ENCODE measurements at regions not wholly inside any gene's neighbourhood (a gene's known extent, or its start where the extent isn't known, plus 50 kb on each side); places are given as distances from the start of the nearest gene placed in this dataset.

GRCh38 chr7:12765431-12766100 is 78.1 kb downstream of the ARL4A start:
- TF ChIP-seq SIN3A (IDR thresholded peaks at IDR 0.05; ENCODE audit: borderline replicate concordance, insufficient read depth, low read length): no peak
- TF ChIP-seq FOXP2 (optimal IDR thresholded peaks at IDR 0.05; ENCODE audit: borderline replicate concordance, extremely low read depth, extremely low read length, insufficient read depth): no peak
- TF ChIP-seq TAF1 (IDR thresholded peaks at IDR 0.05; ENCODE audit: borderline replicate concordance, insufficient read depth, low read length): no peak
- no peak for TF ChIP-seq POLR2AphosphoS5 (IDR thresholded peaks at IDR 0.05; ENCODE audit: low read depth, low read length)
- TF ChIP-seq REST (IDR thresholded peaks at IDR 0.05; ENCODE audit: insufficient read depth in 1 of 2, low read depth in 2 of 2, low read length in 2 of 2): no peak

- no peak for TF ChIP-seq REST (IDR thresholded peaks at IDR 0.05; ENCODE audit: insufficient read depth in 1 of 2, low read depth in 2 of 2, low read length in 2 of 2)
- TF ChIP-seq TAF1 (IDR thresholded peaks at IDR 0.05; ENCODE audit: borderline replicate concordance, insufficient read depth, low read length): no peak
- no peak for TF ChIP-seq SIN3A (IDR thresholded peaks at IDR 0.05; ENCODE audit: borderline replicate concordance, insufficient read depth, low read length)
- TF ChIP-seq POLR2AphosphoS5 (IDR thresholded peaks at IDR 0.05; ENCODE audit: low read depth, low read length): no peak
- no peak for TF ChIP-seq FOXP2 (optimal IDR thresholded peaks at IDR 0.05; ENCODE audit: borderline replicate concordance, extremely low read depth, extremely low read length, insufficient read depth)
These were observed 79.0 kb downstream of the ARL4A start for GRCh38 chr7:12766416-12766815.

DNA sequence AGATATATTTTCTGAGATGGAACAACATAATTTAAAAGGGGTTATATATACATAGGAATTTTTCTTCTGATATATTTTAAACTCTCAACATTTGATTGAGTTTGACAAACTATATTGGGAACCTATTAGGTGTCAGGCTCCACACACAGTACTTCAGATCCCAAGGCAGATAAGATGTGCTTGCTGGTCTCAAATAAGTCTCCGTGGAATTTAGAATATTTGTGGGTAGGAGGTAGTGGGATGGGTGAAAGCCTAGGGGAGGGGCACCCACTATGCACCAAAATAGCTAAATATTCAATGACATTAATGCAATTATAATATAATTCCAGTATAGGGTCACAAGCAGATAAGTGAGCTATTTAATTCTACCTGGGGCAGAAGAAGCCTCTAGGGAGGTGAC is 81.5 kb downstream of the ARL4A start:
- TF ChIP-seq POLR2AphosphoS5 (IDR thresholded peaks at IDR 0.05; ENCODE audit: low read depth, low read length) (no peak), SIN3A (IDR thresholded peaks at IDR 0.05; ENCODE audit: borderline replicate concordance, insufficient read depth, low read length) (no peak), TAF1 (IDR thresholded peaks at IDR 0.05; ENCODE audit: borderline replicate concordance, insufficient read depth, low read length) (no peak), REST (IDR thresholded peaks at IDR 0.05; ENCODE audit: insufficient read depth in 1 of 2, low read depth in 2 of 2, low read length in 2 of 2) (no peak), FOXP2 (optimal IDR thresholded peaks at IDR 0.05; ENCODE audit: borderline replicate concordance, extremely low read depth, extremely low read length, insufficient read depth) (no peak)

- TF ChIP-seq SIN3A (IDR thresholded peaks at IDR 0.05; ENCODE audit: borderline replicate concordance, insufficient read depth, low read length) (no peak), REST (IDR thresholded peaks at IDR 0.05; ENCODE audit: insufficient read depth in 1 of 2, low read depth in 2 of 2, low read length in 2 of 2) (no peak), FOXP2 (optimal IDR thresholded peaks at IDR 0.05; ENCODE audit: borderline replicate concordance, extremely low read depth, extremely low read length, insufficient read depth) (no peak), POLR2AphosphoS5 (IDR thresholded peaks at IDR 0.05; ENCODE audit: low read depth, low read length) (no peak), TAF1 (IDR thresholded peaks at IDR 0.05; ENCODE audit: borderline replicate concordance, insufficient read depth, low read length) (no peak)
These were observed 82.0 kb downstream of the ARL4A start for GRCh38 chr7:12769444-12769843.
